H9 (cell line): ENCODE measurements at regions not wholly inside any gene's neighbourhood (a gene's known extent, or its start where the extent isn't known, plus 50 kb on each side); places are given as distances from the start of the nearest gene placed in this dataset.

ENCODE experiments used
- DNase-seq: peaks from one replicate; pipeline ENCODE4 v3.0.0-alpha.2; 2017
- H2AFZ ChIP-seq: one replicate; pipeline ENCODE4 v1.6.1; 2013; ENCODE audit warnings: mild to moderate bottlenecking, low read length, control low read depth, moderate library complexity
- H2AK5ac ChIP-seq: 2 replicates; pipeline ENCODE4 v1.6.1; 2013; ENCODE audit warnings: low read length, control low read depth, mixed read lengths; ENCODE audit not compliant: insufficient read length
- H2BK120ac ChIP-seq: one replicate; pipeline ENCODE4 v1.6.1; 2013; ENCODE audit warnings: low read depth, mild to moderate bottlenecking, low read length, control low read depth, inconsistent platforms; ENCODE audit not compliant: poor library complexity, severe bottlenecking
- H2BK12ac ChIP-seq: 2 replicates; pipeline ENCODE4 v1.6.1; 2013; ENCODE audit warnings: low read length, control low read depth, mixed read lengths, low read depth; ENCODE audit not compliant: insufficient read length
- H2BK15ac ChIP-seq: 2 replicates; pipeline ENCODE4 v1.6.1; 2013; ENCODE audit warnings: low read depth, low read length, control low read depth
- H2BK20ac ChIP-seq: one replicate; pipeline ENCODE4 v1.6.1; 2013; ENCODE audit warnings: low read depth, mild to moderate bottlenecking, low read length, control low read depth, inconsistent platforms; ENCODE audit not compliant: poor library complexity, severe bottlenecking
- H2BK5ac ChIP-seq: 2 replicates; pipeline ENCODE4 v1.6.1; 2013; ENCODE audit warnings: low read length, control low read depth, mixed read lengths; ENCODE audit not compliant: insufficient read length
- H3K14ac ChIP-seq: 2 replicates; pipeline ENCODE4 v1.6.1; 2013; ENCODE audit warnings: low read length, control low read depth; ENCODE audit not compliant: insufficient read depth
- H3K18ac ChIP-seq: 2 replicates; pipeline ENCODE4 v1.6.1; 2013; ENCODE audit warnings: low read depth, mild to moderate bottlenecking, mixed read lengths, low read length, control low read depth; ENCODE audit not compliant: insufficient read length
- H3K23ac ChIP-seq: 2 replicates; pipeline ENCODE4 v1.6.1; 2013; ENCODE audit warnings: low read length, control low read depth, mixed read lengths, low read depth; ENCODE audit not compliant: insufficient read length
- H3K23me2 ChIP-seq: 2 replicates; pipeline ENCODE4 v1.6.1; 2013; ENCODE audit warnings: low read depth, mild to moderate bottlenecking, mixed read lengths, low read length, control low read depth; ENCODE audit not compliant: insufficient read length, poor library complexity, severe bottlenecking
- H3K27ac ChIP-seq: 2 replicates; pipeline ENCODE4 v1.5.1; 2013; ENCODE audit warnings: low read length, control low read depth, mixed read lengths, low read depth; ENCODE audit not compliant: insufficient read length
- H3K27me3 ChIP-seq: 2 replicates; pipeline ENCODE4 v1.6.1; 2013; ENCODE audit warnings: low read length, control low read depth, inconsistent platforms; ENCODE audit not compliant: insufficient read depth
- H3K4ac ChIP-seq: 2 replicates; pipeline ENCODE4 v1.6.1; 2013; ENCODE audit warnings: low read depth, mild to moderate bottlenecking, control low read depth, inconsistent platforms, low read length, moderate library complexity
- H3K4me1 ChIP-seq: 2 replicates; pipeline ENCODE4 v1.6.1; 2013; ENCODE audit warnings: low read length, control low read depth, inconsistent platforms; ENCODE audit not compliant: insufficient read depth
- H3K4me2 ChIP-seq: 2 replicates; pipeline ENCODE4 v1.6.1; 2013; ENCODE audit warnings: low read length, control low read depth, mixed read lengths; ENCODE audit not compliant: insufficient read length, insufficient read depth
- H3K56ac ChIP-seq: 2 replicates; pipeline ENCODE4 v1.6.1; 2013; ENCODE audit warnings: low read depth, mild to moderate bottlenecking, mixed read lengths, low read length, control low read depth; ENCODE audit not compliant: insufficient read length
- H3K79me1 ChIP-seq: 2 replicates; pipeline ENCODE4 v1.6.1; 2013; ENCODE audit warnings: low read depth, mild to moderate bottlenecking, moderate library complexity, low read length, control low read depth, inconsistent platforms; ENCODE audit not compliant: insufficient read depth, poor library complexity, severe bottlenecking
- H3K79me2 ChIP-seq: 2 replicates; pipeline ENCODE4 v1.6.1; 2013; ENCODE audit warnings: low read length, control low read depth, inconsistent platforms; ENCODE audit not compliant: insufficient read depth
- H3K9ac ChIP-seq: 2 replicates; pipeline ENCODE4 v1.6.1; 2013; ENCODE audit warnings: low read length, control low read depth, mixed read lengths; ENCODE audit not compliant: insufficient read length; ENCODE audit errors: extremely low read depth
- H3K9me3 ChIP-seq: one replicate; pipeline ENCODE4 v1.6.1; 2013; ENCODE audit warnings: low read depth, low read length, inconsistent platforms; ENCODE audit not compliant: control insufficient read depth
- H3T11ph ChIP-seq: one replicate; pipeline ENCODE4 v1.6.1; 2013; ENCODE audit warnings: mild to moderate bottlenecking, low read length, control low read depth, inconsistent platforms
- H4K20me1 ChIP-seq: one replicate; pipeline ENCODE4 v1.6.1; 2013; ENCODE audit not compliant: control insufficient read depth, insufficient read length, insufficient read depth
- H4K5ac ChIP-seq: 2 replicates; pipeline ENCODE4 v1.6.1; 2013; ENCODE audit warnings: low read depth, mild to moderate bottlenecking, mixed read lengths, low read length, control low read depth; ENCODE audit not compliant: insufficient read length
- H4K8ac ChIP-seq: replicated peaks from 2 replicates; pipeline ENCODE4 v1.6.1; 2013; ENCODE audit warnings: low read length, control low read depth, mixed read lengths, low read depth; ENCODE audit not compliant: insufficient read length
- H4K91ac ChIP-seq: 2 replicates; pipeline ENCODE4 v1.6.1; 2013; ENCODE audit warnings: low read depth, mild to moderate bottlenecking, moderate library complexity, mixed read lengths, low read length, control low read depth; ENCODE audit not compliant: insufficient read length
- H3K27ac Mint-ChIP-seq, 3 experiments: 2 replicates in 2 of 3; 3 replicates in 1 of 3; pipeline ENCODE4 v1.8.0; 2020 to 2021; ENCODE audit warnings: mixed read lengths in 3 of 3, mild to moderate bottlenecking in 1 of 3, moderate library complexity in 1 of 3
- H3K27me3 Mint-ChIP-seq: 2 replicates; pipeline ENCODE4 v1.8.0; 2021; ENCODE audit warnings: low read depth, mild to moderate bottlenecking, moderate library complexity, mixed read lengths
- H3K36me3 Mint-ChIP-seq, 3 experiments: 2 replicates in 2 of 3; 3 replicates in 1 of 3; pipeline ENCODE4 v1.8.0; 2020 to 2021; ENCODE audit warnings: low read depth in 3 of 3, mixed read lengths in 3 of 3; ENCODE audit not compliant: insufficient read depth in 1 of 3
- H3K4me1 Mint-ChIP-seq, 2 experiments: 2 replicates each; pipeline ENCODE4 v1.8.0; 2020; ENCODE audit warnings: mixed read lengths in 2 of 2
- H3K4me3 Mint-ChIP-seq, 2 experiments: 2 replicates in 1 of 2; 3 replicates in 1 of 2; pipeline ENCODE4 v1.8.0; 2020 to 2021; ENCODE audit warnings: mild to moderate bottlenecking in 2 of 2, mixed read lengths in 2 of 2, moderate library complexity in 1 of 2
- H3K9me3 Mint-ChIP-seq, 2 experiments: 2 replicates in 1 of 2; 3 replicates in 1 of 2; pipeline ENCODE4 v1.8.0; 2020; ENCODE audit warnings: mild to moderate bottlenecking in 2 of 2, mixed read lengths in 2 of 2, moderate library complexity in 1 of 2
- WGBS: extraction: QIAGEN DNeasy Blood & Tissue Kit; methylation state at CpG from one replicate; pipeline ENCODE4 v1.1.7; 2013; ENCODE audit warnings: missing lambda C conversion rate, low lambda C conversion rate, mixed read lengths; ENCODE audit not compliant: insufficient read length; ENCODE audit errors: extremely low coverage; 5-methylcytosine and 5-hydroxymethylcytosine counted together
- TF ChIP-seq, protein P1 (sequence below): fragments of 200-600 bp; sonication (generic); conservative IDR thresholded peaks from 3 replicates; pipeline ENCODE4 v1.8.0; 2021; ENCODE audit warnings: antibody characterized with exemption, mild to moderate bottlenecking

DNA sequence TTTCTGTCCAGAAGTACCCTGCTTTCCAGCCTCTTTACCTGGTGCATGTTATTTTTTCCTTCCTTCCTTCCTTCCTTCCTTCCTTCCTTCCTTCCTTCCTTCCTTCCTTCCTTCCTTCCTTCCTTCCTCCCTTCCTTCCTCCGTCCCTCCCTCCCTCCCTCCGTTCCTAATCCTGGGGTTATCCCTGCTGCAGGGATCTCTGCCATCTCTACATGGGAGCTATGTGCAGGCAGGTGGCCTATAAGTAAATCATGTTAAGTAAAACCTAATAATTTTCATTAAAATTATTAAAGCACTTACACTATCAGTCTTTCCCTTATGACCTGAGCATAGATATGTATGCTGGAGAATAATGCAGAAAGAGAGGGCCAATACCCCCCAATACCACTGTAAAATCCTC, 351.9 kb downstream of the ZSWIM6 start:
- Mint-ChIP-seq H3K27me3 (no peaks in the 10 kb centered on the region; the same call in 1 of the 2 replicates), H3K4me1 (peaks cover 12 to 13% of the 10 kb centered on the region in 2 experiments), H3K36me3 (no peaks in the 10 kb centered on the region), H3K9me3 (no peaks in the 10 kb centered on the region), H3K27ac (no peak overlapping the region), H3K4me3 (no peak overlapping the region)
- Histone ChIP-seq H2BK15ac (no peak overlapping the region), H3K9me3 (no peaks in the 10 kb centered on the region), H2BK5ac (no peak overlapping the region), H4K20me1 (no peaks in the 10 kb centered on the region), H2BK12ac (no peak overlapping the region), H2BK20ac (no peak overlapping the region), H3K4me2 (no peak overlapping the region), H3K14ac (no peak overlapping the region), H4K91ac (no peak overlapping the region), H3K4me1 (no peaks in the 10 kb centered on the region; the same call in 1 of the 2 replicates), H3K23ac (no peak overlapping the region), H3K56ac (no peak overlapping the region), H3K4ac (no peak overlapping the region), H3K79me2 (no peaks in the 10 kb centered on the region), H3K79me1 (no peaks in the 10 kb centered on the region), H3K23me2 (no peaks in the 10 kb centered on the region), H3K27ac (no peak overlapping the region), H3K27me3 (no peaks in the 10 kb centered on the region), H2BK120ac (no peak overlapping the region), H3K18ac (no peak overlapping the region), H3T11ph (no peak overlapping the region), H3K9ac (no peak overlapping the region), H2AK5ac (no peak overlapping the region), H2AFZ (no peak overlapping the region), H4K5ac (no peak overlapping the region), H4K8ac (no peak overlapping the region)
- TF ChIP-seq, protein P1, sequence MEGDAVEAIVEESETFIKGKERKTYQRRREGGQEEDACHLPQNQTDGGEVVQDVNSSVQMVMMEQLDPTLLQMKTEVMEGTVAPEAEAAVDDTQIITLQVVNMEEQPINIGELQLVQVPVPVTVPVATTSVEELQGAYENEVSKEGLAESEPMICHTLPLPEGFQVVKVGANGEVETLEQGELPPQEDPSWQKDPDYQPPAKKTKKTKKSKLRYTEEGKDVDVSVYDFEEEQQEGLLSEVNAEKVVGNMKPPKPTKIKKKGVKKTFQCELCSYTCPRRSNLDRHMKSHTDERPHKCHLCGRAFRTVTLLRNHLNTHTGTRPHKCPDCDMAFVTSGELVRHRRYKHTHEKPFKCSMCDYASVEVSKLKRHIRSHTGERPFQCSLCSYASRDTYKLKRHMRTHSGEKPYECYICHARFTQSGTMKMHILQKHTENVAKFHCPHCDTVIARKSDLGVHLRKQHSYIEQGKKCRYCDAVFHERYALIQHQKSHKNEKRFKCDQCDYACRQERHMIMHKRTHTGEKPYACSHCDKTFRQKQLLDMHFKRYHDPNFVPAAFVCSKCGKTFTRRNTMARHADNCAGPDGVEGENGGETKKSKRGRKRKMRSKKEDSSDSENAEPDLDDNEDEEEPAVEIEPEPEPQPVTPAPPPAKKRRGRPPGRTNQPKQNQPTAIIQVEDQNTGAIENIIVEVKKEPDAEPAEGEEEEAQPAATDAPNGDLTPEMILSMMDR = no peak
- no CpG with 5 or more reads among the region's 2 CpGs for WGBS
- no peak for DNase-seq
